ENCODE measurements at regions not wholly inside any gene's neighbourhood (a gene's known extent, or its start where the extent isn't known, plus 50 kb on each side); places are given as distances from the start of the nearest gene placed in this dataset.

GRCh38 chr9:80550181-80550580 is 978.4 kb downstream of the TLE4 start:
- DNase-seq (ENCODE audit: low read depth), result no peak

- DNase-seq (ENCODE audit: low read depth), result no peak
These were observed 975.8 kb downstream of the TLE4 start for GRCh38 chr9:80547613-80548012.

- DNase-seq (ENCODE audit: low read depth), result no peak
These were observed 968.6 kb downstream of the TLE4 start for GRCh38 chr9:80540387-80540786.

- no peak for DNase-seq (ENCODE audit: low read depth)
These were observed 967.2 kb downstream of the TLE4 start for GRCh38 chr9:80538976-80539375.

- DNase-seq (ENCODE audit: low read depth), result no peak
These were observed 950.7 kb downstream of the TLE4 start for GRCh38 chr9:80522465-80522864.

GRCh38 chr9:80521151-80521550 is 949.4 kb downstream of the TLE4 start:
- no peak for DNase-seq (ENCODE audit: low read depth)

- no peak for DNase-seq (ENCODE audit: low read depth)
These were observed 948.5 kb downstream of the TLE4 start for GRCh38 chr9:80520231-80520630.

- DNase-seq (ENCODE audit: low read depth), result no peak
These were observed 946.7 kb downstream of the TLE4 start for GRCh38 chr9:80518441-80518840.

GRCh38 chr9:80516679-80517078 is 944.9 kb downstream of the TLE4 start:
- no peak for DNase-seq (ENCODE audit: low read depth)

GRCh38 chr9:80509358-80509757 is 937.6 kb downstream of the TLE4 start:
- no peak for DNase-seq (ENCODE audit: low read depth)

- no peak for DNase-seq (ENCODE audit: low read depth)
These were observed 935.8 kb downstream of the TLE4 start for GRCh38 chr9:80507611-80508010.

- DNase-seq (ENCODE audit: low read depth), result no peak
These were observed 933.0 kb downstream of the TLE4 start for GRCh38 chr9:80504601-80505230.

GRCh38 chr9:80503671-80504281 is 932.0 kb downstream of the TLE4 start:
- DNase-seq (ENCODE audit: low read depth), result no peak

GRCh38 chr9:80502306-80502705 is 930.5 kb downstream of the TLE4 start:
- no peak for DNase-seq (ENCODE audit: low read depth)

GRCh38 chr9:80501635-80502034 is 929.9 kb downstream of the TLE4 start:
- DNase-seq (ENCODE audit: low read depth), result peak; percentile 20

GRCh38 chr9:80500300-80500699 is 928.5 kb downstream of the TLE4 start:
- DNase-seq (ENCODE audit: low read depth), result no peak

- no peak for DNase-seq (ENCODE audit: low read depth)
These were observed 926.3 kb downstream of the TLE4 start for GRCh38 chr9:80498001-80498555.

GRCh38 chr9:80496901-80497556 is 925.3 kb downstream of the TLE4 start:
- DNase-seq (ENCODE audit: low read depth), result no peak

- no peak for DNase-seq (ENCODE audit: low read depth)
These were observed 921.5 kb downstream of the TLE4 start for GRCh38 chr9:80493258-80493657.

- DNase-seq (ENCODE audit: low read depth), result no peak
These were observed 920.5 kb downstream of the TLE4 start for GRCh38 chr9:80492221-80492620.

GRCh38 chr9:80491086-80491696 is 919.4 kb downstream of the TLE4 start:
- no peak for DNase-seq (ENCODE audit: low read depth)

GRCh38 chr9:80489329-80489728 is 917.6 kb downstream of the TLE4 start:
- DNase-seq (ENCODE audit: low read depth), result no peak

All from RPMI7951 (cell line).